Heart left ventricle (tissue), 16 donors: ENCODE measurements at regions not wholly inside any gene's neighbourhood (a gene's known extent, or its start where the extent isn't known, plus 50 kb on each side); places are given as distances from the start of the nearest gene placed in this dataset.

Experiments used
- ATAC-seq, 4 donors: fragments of 200-7000 bp; cut with Tn5 transposase; one replicate each; pipeline ENCODE4 v1.9.1; 2020 to 2022; ENCODE audit warnings: moderate library complexity in 4 of 4, mild to moderate bottlenecking in 3 of 4, moderate number of reproducible peaks in 1 of 4
- DNase-seq, 5 donors: peaks; one replicate each; pipeline ENCODE4 v3.0.0-alpha.2; 2020
- H3K27ac ChIP-seq, 12 donors: fragments of 200-600 bp; sonication (generic) in 4 of 12; one replicate each; pipeline versions ENCODE4 v1.5.0 to v1.8.0; 2016 to 2022; ENCODE audit warnings: mild to moderate bottlenecking in 2 of 12
- H3K27me3 ChIP-seq, 9 donors: fragments of 200-600 bp; sonication (generic) in 2 of 9; one replicate each; pipeline versions ENCODE4 v1.5.1 to v1.8.0; 2016 to 2022; ENCODE audit warnings: mild to moderate bottlenecking in 3 of 9
- H3K36me3 ChIP-seq, 9 donors: fragments of 200-600 bp; sonication (generic) in 2 of 9; one replicate each; pipeline versions ENCODE4 v1.5.0 to v1.8.0; 2018 to 2022; ENCODE audit warnings: mild to moderate bottlenecking in 2 of 9
- H3K4me1 ChIP-seq, 12 donors: fragments of 200-600 bp; sonication (generic) in 4 of 12; one replicate each; pipeline versions ENCODE4 v1.5.0 to v1.8.0; 2016 to 2022; ENCODE audit warnings: mild to moderate bottlenecking in 3 of 12
- H3K4me3 ChIP-seq, 12 donors: fragments of 200-600 bp; sonication (generic) in 4 of 12; one replicate each; pipeline versions ENCODE4 v1.5.0 to v1.8.0; 2017 to 2022; ENCODE audit warnings: mild to moderate bottlenecking in 9 of 12, moderate library complexity in 4 of 12
- H3K9me3 ChIP-seq, 12 donors: fragments of 200-600 bp; sonication (generic) in 4 of 12; one replicate each; pipeline versions ENCODE4 v1.5.0 to v1.8.0; 2016 to 2022; ENCODE audit warnings: mild to moderate bottlenecking in 1 of 12
- POLR2A ChIP-seq, 2 donors: fragments of 450-650 bp; IDR thresholded peaks; one replicate each; pipeline ENCODE4 v1.6.1; 2017; ENCODE audit warnings: antibody characterized with exemption in 2 of 2, mild to moderate bottlenecking in 2 of 2, moderate library complexity in 2 of 2
- WGBS, 4 donors: extraction: QIAGEN DNeasy Blood & Tissue Kit in 2 of 4; methylation state at CpG; one replicate each; pipeline versions ENCODE4 v1.1.5 to v1.1.7; 2013 to 2018; 5-methylcytosine and 5-hydroxymethylcytosine counted together
- intact Hi-C, 10 donors: fragments of 100-400 bp; cut with DNase I; formaldehyde crosslinking; loops; one replicate each; pipeline versions ENCODE4 v1.11.1 to v1.14.2; 2022
- TF ChIP-seq, protein P1 (sequence below), 12 donors: fragments of 200-600 bp; sonication (generic) in 4 of 12; IDR thresholded peaks; one replicate each; pipeline versions ENCODE4 v1.5.0 to v1.8.0; 2018 to 2022; ENCODE audit warnings: antibody characterized with exemption in 12 of 12, mild to moderate bottlenecking in 5 of 12
- donor health status: ischemic (EF 13 %, LVEDD 7.1; RV severe dilation, severe dysfunction).
- donor health status: healthy with polysubstance abuse.
- donor health status: DM: no; HTN: yes; CAD: no.
- donor health status: DM: no; HTN: no; CAD: no.
- donor health status: ischemic (EF 25% LVEDD 6.9; RV normal size, moderate dysfunction).
- donor health status: ischemic (EF 25% LVEDD 5.7; RV mildly dilated, moderate dysfunction).
- donor health status: healthy.
- donor health status: DM: yes; HTN: yes; CAD: no.
- donor health status: ischemic (EF 35%, LVEDD 5.7; RV mildly dilated, moderate dysfunction).
- donor health status: nonischemic (EF 11% LVEDD 7.7; RV severe dilation, severe dysfunction).
- donor health status: DM: yes; HTN: yes; CAD: no.
- donor health status: PGD.
- donor health status: ischemic (EF 29% LVEDD 5.4; RV normal size, mild dysfunction).
- donor health status: nonischemic (EF 23%, LVEDD 6.1; RV moderate dilation, normal function).

DNA sequence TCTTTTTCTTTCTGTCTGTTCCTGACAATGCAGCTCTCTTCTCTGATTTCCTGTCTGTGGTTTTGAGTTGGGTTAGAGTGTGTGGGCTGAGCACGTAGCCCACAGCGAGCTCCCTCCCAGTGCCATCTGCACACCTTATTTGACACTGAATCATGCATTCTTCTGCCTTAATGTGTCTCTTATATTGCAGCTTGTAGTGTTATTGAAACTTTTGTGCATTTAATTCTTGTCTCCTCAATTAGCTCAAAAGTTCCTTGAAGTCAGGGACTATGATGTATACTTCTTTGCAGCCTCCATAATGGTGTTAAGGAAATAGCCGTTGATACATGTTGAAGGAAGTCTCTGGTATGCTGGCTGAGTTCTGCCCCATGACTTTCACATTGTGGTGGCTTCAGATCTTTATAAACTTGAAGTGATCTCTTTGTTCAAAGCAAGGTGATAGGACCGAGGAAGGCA is 576.2 kb upstream of the CLINT1 start:
- H3K4me1 ChIP-seq = peaks cover 0 to 22% (median 5%) of the 10 kb centered on the region in 12 donors
- TF ChIP-seq, protein P1, sequence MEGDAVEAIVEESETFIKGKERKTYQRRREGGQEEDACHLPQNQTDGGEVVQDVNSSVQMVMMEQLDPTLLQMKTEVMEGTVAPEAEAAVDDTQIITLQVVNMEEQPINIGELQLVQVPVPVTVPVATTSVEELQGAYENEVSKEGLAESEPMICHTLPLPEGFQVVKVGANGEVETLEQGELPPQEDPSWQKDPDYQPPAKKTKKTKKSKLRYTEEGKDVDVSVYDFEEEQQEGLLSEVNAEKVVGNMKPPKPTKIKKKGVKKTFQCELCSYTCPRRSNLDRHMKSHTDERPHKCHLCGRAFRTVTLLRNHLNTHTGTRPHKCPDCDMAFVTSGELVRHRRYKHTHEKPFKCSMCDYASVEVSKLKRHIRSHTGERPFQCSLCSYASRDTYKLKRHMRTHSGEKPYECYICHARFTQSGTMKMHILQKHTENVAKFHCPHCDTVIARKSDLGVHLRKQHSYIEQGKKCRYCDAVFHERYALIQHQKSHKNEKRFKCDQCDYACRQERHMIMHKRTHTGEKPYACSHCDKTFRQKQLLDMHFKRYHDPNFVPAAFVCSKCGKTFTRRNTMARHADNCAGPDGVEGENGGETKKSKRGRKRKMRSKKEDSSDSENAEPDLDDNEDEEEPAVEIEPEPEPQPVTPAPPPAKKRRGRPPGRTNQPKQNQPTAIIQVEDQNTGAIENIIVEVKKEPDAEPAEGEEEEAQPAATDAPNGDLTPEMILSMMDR (IDR thresholded peaks at IDR 0.05) = no peak
- TF ChIP-seq POLR2A (IDR thresholded peaks at IDR 0.05) = no peak
- intact Hi-C loops = no loop called here
- ATAC-seq = no peak
- H3K27me3 ChIP-seq = no peaks in the 10 kb centered on the region
- peaks cover 0 to 2% (median 0%) of the 10 kb centered on the region in 12 donors for H3K9me3 ChIP-seq
- H3K27ac ChIP-seq = no peak overlapping the region
- no peak overlapping the region for H3K4me3 ChIP-seq
- WGBS, 4 donors = 58 to 78% (median 74%) methylated on average over 4 of the region's 4 CpGs
- no peaks in the 10 kb centered on the region for H3K36me3 ChIP-seq
- no peak for DNase-seq

DNA sequence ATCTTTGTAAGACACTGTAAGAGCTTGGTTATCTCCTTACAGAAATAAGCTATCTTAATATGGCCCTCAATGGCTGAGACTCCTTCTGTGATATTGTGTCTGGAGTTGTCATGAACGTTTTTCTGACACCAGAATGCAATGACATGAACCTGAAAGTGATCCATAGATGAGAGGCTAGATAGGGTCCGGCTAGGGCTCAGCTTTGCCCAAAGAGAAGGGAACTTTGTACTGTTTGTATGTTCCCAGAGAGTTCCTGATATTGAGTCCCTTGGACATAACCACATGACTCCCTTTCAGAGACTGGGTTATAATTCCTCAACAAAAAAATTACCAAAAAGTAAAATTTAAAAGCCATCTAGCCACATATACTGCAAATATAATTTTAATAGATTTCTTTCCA is 575.8 kb upstream of the CLINT1 start:
- intact Hi-C loops = loop anchor here in 1 of 10 donors (5.0 kb wide), 1 partner anchor 68 kb away; no protein-coding TSS in a partner anchor

DNA sequence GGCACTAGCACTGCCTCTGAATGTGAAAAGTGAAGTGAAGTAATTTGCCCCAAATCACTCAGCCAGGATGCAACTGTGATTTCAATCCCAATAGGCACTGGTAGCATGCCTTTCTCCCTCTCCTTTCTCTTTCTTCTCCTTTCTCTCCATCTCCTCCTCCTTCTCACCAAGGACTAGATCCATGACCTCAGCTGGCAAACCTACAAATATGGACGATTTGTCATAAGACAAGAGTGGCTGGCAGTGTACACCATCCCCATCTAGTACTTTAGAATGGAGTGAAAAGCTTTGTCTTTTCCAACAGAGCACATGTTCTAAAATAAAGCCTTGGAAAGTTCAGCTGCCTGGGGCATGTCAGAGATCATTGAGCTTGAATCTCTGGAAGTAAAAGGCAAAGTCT is 574.7 kb upstream of the CLINT1 start:
- 57 to 70% (median 65%) methylated on average over 1 of the region's 1 CpG for whole genome bisulfite sequencing, 4 donors
- no peaks in the 10 kb centered on the region for H3K36me3 ChIP-seq

More for the DNA sequence above, 575.8 kb upstream of the CLINT1 start:
- no peak for DNase-seq
- ATAC-seq = no peak
- H3K9me3 ChIP-seq = peaks cover 0 to 7% (median 0%) of the 10 kb centered on the region in 12 donors
- H3K27me3 ChIP-seq = no peaks in the 10 kb centered on the region
- no peak overlapping the region for H3K27ac ChIP-seq
- no peak overlapping the region for H3K4me3 ChIP-seq
- H3K36me3 ChIP-seq = no peaks in the 10 kb centered on the region
- no peak for TF ChIP-seq POLR2A (IDR thresholded peaks at IDR 0.05)
- TF ChIP-seq, protein P1 (IDR thresholded peaks at IDR 0.05) = no peak
- WGBS, 4 donors = 29 to 64% (median 44%) methylated on average over 2 of the region's 2 CpGs
- peaks cover 0 to 26% (median 5%) of the 10 kb centered on the region in 12 donors for H3K4me1 ChIP-seq

DNA sequence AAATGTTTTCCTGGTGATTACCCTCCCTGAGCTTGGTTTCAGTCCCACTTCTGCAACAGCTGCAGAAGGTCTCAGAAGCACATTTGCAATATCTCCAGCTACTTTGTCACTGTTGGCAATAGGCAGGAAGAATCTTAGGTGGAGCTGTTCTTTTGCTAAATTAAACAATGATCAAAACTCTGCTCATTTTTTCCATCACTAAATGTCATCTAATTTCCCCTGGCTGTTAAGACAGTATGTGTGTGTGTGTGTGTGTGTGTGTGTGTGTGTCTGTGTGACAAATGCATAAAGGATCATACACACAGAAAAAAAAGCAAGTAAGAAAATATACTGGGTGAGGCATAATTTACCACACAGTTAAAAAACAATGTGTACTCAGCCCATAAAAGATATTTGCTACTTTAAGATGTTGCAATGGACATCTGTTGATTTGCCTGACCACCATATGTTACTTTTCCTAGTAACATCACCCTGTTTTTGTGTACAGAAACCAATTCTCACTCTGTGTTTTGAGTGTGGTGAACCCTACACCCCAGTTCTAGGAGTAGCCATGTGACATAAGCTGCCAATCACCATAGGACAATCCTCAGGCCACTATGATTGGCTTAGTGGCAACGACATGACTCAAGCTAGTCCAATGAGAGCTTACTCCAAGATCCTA is 572.6 kb upstream of the CLINT1 start:
- DNase-seq = peak in 3 of 5 donors; percentile 34 to 54 (median 45)
- ATAC-seq = peak; percentile 74 to 85 (median 84)
- intact Hi-C loops = loop anchor here in 1 of 10 donors (5.0 kb wide), 1 partner anchor 71 kb away; no protein-coding TSS in a partner anchor
- H3K4me3 ChIP-seq = no peak overlapping the region
- H3K9me3 ChIP-seq = peaks cover 0 to 9% (median 0%) of the 10 kb centered on the region in 12 donors
- peak overlapping the region; percentile 37 to 90 (median 65) for H3K27ac ChIP-seq
- H3K4me1 ChIP-seq = peaks cover 0 to 35% (median 5%) of the 10 kb centered on the region in 12 donors
- no peaks in the 10 kb centered on the region for H3K27me3 ChIP-seq
- TF ChIP-seq, protein P1 (IDR thresholded peaks at IDR 0.05) = no peak
- TF ChIP-seq POLR2A (IDR thresholded peaks at IDR 0.05) = no peak
- no peaks in the 10 kb centered on the region for H3K36me3 ChIP-seq
- WGBS, 4 donors = 57 to 90% (median 81%) methylated on average over 1 of the region's 1 CpG

More for the DNA sequence above, 574.7 kb upstream of the CLINT1 start:
- H3K4me3 ChIP-seq = no peak overlapping the region
- ATAC-seq (no peak), DNase-seq (no peak)
- TF ChIP-seq POLR2A (IDR thresholded peaks at IDR 0.05) = no peak
- TF ChIP-seq, protein P1 (IDR thresholded peaks at IDR 0.05) = no peak
- peaks cover 0 to 9% (median 0%) of the 10 kb centered on the region in 12 donors for H3K9me3 ChIP-seq
- H3K4me1 ChIP-seq = peaks cover 0 to 31% (median 5%) of the 10 kb centered on the region in 12 donors
- intact Hi-C loops = loop anchor here in 1 of 10 donors (5.0 kb wide), 1 partner anchor 69 kb away; no protein-coding TSS in a partner anchor
- H3K27ac ChIP-seq = no peak overlapping the region
- H3K27me3 ChIP-seq = no peaks in the 10 kb centered on the region
